ENCODE measurements at regions not wholly inside any gene's neighbourhood (a gene's known extent, or its start where the extent isn't known, plus 50 kb on each side); places are given as distances from the start of the nearest gene placed in this dataset.
"Not testable (repeated sequence)": the region's sequence is repeated elsewhere in the genome, so short reads cannot be mapped to it uniquely, and the experiment has no call there.

DNA sequence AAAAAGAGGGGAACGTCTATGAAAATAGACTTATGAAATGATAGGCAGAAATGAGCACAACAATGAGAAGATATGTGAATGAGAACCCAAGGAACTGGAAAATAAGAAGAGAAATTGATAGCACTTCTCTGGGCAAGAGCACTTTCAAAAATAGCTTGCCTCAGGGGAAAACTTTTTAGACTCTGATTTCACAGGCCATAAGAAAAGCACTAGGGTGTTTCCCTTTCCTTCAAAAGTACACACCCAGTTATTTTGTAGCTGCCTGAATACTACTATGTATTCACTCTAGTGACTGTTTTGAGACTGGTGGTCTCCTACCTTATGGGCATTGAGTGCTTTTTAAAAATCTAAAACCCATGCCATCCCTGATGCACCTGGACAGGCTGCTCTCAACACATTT is 172.3 kb upstream of the SOX6 start:
- DNase-seq: no peak

DNA sequence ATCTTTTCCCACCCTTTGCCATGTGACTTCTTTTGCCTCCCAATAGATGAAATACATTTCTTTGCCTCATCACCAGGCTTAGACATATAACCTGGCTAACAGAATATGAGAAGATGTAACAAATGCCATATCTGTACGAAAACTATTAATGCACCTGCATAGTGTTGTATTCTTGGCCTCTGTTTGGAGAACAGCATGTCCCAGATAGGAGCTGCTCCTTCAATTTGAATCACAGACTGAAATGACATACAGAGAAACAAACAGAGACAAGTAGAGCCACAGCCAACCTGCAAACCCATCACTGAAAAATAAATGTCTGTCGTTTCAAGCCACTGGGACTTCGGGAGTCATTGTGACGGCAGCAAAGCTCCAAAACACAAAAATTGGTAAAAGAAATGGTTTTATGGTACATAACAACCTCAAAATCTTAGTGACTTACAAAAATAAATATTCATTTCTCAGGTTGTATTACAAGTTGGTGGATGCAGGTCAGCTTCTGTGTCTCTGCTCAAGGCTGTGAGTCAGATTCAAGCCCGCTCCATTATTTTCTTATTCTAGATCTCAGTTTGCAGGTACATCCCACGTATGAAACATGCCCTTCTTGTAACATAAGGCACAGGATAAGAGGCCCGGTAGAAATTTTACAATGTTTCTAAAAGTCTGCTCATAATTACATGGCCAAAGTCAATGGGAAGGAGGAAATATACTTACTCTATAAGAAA is 171.3 kb upstream of the SOX6 start:
- DNase-seq: no peak

DNA sequence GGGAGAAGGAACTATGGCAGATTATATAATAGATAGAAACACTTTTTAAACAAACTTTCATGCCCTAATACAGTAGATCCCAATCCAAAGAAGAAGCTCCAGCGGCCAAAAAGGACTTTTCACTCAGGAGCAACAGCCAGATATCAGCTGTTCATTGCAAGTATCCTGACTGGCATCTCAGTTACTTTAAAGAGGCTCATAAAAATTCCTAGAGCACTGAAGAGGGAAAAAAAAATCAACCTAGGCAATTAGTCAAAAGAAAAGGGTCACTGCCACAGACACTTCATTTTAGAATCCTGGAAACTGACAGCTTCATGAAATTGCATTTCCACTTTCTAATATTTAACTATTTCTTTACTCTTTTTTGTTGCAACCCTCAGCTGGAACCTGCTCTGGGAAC is 170.6 kb upstream of the SOX6 start:
- DNase-seq: no peak

DNA sequence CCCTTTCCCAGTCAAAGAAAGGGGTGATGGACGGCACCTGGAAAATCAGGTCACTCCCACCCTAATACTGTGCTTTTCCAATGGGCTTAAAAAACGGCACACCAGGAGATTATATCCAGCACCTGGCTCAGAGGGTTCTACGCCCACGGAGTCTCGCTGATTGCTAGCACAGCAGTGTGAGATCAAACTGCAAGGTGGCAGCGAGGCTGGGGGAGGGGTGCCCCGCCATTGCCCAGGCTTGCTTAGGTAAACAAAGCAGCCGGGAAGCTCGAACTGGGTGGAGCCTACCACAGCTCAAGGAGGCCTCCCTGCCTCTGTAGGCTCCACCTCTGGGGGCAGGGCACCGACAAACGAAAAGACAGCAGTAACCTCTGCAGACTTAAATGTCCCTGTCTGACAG is 164.4 kb upstream of the SOX6 start:
- DNase-seq: not testable (repeated sequence)

DNA sequence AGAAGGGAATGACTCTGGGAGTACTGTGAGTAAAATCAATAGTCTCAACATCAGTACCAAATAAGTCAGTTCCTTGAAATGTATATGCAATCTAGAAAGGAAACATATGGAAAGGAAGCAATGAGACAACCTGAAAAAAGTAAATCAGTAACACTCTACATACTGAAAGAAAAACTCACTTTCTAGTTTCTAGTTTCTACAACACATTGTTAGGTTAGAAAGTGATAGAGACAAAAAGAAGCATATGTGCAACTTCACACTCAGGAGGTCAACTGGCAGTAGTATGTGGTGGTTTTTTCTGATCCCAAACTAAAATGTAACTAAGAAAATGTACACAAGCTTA is 156.5 kb upstream of the SOX6 start:
- DNase-seq: no peak

DNA sequence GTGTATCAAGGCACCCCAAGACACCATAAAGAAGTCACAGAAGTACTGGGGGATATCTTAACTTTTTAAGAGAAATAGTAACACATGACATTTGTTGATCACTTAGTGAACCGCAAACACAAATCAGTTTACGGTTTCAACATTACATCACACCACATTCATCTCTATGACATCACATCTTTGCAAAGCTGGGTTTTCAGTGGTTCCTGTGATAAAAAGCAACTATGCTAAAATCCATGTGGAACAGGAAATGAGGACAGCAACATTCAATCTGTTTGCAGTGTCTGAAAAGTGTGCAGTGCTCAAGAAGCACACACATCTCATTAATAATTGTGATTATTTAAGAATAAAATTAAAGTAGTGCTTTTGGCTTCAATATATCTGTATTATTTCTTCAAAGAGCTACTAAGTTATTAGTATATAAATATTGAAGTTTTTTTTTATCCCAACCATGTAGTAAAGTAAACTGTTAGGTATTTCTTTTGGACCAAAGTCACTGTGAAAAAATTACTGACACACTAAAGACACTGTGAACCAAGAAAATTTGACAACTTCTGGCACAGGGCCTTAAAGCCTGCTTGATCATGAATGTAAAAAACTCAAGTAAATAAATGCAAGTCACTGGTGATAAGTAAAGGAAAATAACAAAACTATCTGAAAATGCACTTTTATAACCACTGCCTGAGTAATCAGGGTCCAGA is 156.0 kb upstream of the SOX6 start:
- DNase-seq: no peak

DNA sequence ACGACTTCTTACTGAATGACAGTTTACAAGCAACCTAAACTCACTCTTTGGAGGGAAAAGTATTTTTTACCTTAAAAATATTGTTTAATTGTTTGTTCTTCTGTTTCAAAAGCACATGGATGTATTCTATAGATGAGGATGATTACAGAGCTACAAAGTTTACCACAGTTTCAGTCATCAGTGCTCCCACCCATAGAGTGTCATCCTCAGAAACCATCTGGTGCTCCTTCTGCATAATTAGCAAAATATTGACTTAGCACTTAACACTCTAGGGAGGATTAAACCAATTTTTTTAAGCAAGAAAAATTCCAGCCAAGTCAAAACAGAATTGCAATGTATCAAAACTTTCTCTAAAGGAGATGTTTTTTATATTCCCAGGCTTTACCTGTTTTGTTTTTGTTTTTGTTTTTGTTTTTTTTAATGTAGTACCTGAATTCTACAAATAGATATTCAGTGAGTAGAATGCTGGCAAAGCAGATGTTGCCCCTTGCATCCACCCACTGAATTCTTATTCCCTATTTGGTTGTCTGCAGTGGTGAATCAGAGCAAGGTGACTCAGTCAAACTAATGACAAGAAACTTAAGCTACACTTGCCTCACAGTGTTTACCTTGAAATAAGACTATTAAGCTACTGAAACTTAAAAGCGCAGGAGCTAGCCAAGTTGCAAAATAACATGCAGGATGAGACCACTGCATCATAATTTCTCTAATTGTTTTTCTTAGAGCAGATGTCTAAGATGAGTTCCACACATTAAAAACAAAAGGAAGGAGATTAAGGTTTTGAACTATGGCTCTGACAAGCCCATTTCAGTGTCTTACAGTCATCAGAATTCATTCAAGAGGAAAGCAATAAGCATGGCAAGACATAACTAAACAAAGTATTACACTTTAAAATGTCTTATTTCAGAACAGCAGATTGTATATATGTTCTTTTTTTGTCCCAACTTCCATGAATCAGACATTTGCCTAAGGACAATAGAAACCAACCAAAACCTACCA is 155.1 kb upstream of the SOX6 start:
- no peak for DNase-seq

DNA sequence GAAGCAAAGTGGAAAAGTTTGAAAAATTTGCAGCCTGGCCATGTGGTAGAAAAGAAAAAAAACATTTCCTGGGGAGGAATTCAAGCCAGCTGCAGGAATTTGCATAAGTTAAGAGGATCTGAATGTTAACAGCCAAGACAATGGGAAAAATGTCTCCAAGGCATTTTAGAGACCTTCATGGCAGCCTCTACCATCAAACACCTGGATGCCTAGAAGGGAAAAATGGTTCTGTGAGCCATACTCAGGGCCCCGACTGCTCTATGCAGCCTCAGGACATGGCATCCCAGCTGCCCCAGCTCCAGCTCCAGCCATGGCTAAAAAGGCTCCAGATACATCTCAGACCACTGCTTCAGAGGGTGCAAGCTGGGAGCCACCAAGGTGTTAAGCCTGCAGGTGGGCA is 149.1 kb upstream of the SOX6 start:
- no peak for DNase-seq

DNA sequence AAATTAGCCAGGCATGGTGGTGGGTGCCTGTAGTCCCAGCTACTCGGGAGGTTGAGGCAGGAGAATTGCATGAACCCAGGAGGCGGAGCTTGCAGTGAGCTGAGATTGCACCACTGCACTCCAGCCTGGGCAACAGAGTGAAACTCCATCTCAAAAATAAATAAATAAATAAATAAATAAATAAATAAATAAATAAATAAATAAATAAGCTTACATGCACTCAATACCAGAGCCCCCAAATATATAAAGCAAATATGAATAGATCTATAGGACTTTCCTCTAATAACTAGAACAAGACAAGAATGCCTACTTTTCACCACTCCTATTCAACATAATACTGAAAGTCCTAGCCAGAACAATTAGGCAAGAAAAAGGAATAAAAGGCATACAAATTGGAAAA is 147.5 kb upstream of the SOX6 start:
- not testable (repeated sequence) for DNase-seq

DNA sequence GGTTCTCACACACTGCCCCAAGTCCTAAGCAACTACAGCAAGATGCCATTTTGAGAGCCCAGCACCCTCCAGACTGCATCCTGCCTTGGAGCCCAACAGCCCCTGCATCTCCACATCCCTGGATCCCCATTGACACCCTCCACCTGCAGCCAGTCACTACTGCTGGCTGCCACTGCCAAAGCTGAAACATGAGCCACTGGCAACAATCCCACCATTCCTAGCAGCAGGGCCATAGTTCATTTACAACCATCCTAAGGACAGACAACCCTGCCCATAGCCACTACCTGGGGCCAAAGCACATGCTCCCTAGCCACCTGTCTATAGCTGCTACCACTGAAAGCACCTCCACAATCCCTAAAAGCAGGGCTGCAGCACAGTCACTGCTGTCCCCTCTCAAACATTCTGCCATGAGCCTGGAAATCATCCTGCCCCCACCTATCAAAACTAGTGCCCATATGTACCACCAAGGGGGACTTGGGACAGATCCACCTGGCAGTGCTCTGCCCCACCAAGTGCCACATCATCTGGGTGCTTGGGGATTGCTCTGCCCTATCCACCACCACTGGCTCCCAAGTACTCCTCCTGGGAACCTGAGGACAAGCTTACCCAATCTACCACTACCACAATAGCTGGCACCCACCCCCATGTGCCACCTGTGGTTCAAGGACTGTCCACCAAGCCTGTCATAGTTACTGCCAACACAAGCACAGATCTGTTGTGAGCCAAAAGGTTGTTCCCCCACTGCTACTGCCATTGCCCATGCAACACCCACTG is 138.8 kb upstream of the SOX6 start:
- DNase-seq: no peak

DNA sequence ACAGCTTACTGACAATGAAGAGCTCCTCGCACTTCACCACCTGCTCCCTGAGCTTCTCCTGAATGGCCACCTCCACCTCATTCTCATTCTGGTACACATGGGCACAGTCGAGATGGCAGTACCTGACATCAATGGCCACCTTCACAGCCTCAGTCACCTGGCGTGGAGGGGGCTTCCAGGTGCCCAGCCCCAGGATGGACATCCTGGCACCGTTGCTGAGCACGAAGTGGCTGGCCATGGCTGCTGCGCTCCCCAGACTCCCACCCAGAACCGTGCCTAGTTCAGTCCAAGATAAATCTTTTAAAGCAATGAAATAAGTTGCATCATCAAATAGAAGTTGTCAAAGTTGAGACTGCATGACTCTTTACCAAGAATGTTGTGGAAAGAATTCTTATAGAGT is 128.1 kb upstream of the SOX6 start:
- no peak for DNase-seq

DNA sequence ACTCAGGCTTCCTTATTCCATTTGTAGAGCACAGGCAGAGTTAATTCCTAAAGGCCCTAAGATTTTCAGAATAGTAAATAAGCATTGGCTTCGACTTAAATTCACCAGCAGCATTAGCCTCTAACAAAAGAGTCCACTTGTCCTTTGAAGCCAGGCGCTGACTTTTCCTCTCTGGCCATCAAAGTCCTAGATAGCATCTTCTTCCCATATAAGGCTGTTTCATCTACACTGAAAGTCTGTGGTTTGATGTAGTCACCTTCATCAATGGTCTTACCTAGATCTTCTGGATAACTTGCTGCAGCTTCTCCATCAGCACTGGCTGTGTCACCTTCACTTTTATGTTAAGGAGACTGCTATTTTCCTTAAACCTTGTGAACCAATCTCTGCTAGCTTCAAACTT is 118.3 kb upstream of the SOX6 start:
- no peak for DNase-seq

DNA sequence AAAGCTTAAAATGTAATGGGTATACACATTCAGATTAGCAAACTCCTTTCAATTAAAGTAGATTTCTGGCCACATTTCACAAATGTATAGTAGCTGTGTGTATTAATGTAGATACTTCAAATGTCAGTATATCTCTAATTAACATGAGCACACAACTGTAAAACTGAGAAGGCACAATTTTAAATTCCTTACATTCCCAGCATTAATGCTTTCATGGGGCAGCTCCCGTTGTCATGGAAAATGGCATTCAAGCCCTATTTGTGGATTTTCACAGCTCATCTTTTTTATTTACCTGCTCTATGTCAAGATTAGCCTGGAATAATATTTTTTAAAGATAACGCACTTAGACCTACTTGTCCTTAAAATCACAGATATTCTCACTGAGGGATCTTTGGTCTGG is 113.6 kb upstream of the SOX6 start:
- DNase-seq: no peak

DNA sequence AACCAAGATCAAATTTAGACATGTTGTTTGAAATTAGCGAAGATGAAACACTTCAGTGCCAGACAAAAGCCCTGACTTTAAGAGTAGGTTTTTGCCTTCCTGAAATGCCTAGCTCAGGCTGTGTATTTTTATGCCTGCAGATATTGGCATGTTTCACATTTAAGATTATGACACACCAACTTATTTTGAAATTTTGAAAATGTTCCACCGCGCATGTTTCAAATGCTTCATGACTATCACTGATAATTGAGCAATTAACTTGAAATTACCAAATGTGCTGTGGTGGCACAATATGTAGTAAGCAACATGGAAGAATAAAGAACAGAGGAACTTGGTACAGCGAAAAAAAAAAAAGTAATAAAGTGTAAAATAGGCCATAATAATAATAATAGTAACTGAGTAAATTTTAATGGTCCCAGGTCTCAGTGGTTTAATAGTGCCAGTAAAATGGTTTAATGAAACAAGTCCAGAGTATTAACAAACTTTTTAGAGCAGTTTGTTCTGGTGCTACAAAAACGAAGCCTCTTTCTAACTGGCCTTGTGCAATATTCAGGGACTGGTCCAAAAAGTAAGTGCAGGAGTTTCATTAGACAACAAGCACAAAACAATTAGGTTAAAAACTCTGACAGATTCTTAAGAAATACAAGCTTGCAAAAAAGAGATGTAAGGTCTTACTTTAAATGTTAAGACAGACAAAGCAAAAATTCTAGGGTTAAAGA is 112.5 kb upstream of the SOX6 start:
- no peak for DNase-seq

DNA sequence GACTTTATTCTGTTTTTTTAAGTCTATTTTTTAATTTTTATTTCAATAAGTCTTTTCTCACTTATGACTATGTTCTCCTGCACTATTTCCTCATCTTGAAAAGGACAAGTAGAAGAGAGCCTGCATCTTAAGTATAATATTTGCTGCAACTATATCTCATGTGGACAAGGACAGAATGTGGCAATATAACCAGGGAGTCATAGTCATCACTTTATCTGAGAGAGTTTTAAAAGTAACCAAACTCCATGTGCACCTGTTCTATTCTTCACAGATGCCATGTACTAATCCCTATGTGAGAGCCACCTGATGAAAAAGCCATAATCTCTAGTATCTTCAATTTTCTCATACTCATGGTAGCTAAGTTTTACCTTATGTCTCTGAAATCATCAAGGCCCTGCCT is 104.2 kb upstream of the SOX6 start:
- no peak for DNase-seq

DNA sequence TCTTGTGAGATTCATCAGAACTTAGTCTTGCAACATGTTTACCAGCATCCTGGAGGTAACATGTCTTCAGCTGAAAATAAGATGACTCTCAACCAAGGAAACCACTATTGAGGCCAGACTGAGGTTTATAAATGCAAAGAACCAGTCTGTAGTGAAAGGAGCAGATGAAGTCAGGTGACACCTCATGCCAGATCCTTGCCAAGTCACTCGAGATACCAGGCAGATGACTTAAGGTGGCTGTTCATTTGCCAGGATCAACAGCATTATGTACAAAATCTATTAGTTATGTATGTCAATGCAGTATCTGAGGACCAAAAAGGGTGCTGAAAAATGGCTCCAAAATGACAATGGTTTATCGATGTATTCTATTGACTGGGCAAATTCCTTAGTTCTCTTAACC is 100.0 kb upstream of the SOX6 start:
- no peak for DNase-seq

DNA sequence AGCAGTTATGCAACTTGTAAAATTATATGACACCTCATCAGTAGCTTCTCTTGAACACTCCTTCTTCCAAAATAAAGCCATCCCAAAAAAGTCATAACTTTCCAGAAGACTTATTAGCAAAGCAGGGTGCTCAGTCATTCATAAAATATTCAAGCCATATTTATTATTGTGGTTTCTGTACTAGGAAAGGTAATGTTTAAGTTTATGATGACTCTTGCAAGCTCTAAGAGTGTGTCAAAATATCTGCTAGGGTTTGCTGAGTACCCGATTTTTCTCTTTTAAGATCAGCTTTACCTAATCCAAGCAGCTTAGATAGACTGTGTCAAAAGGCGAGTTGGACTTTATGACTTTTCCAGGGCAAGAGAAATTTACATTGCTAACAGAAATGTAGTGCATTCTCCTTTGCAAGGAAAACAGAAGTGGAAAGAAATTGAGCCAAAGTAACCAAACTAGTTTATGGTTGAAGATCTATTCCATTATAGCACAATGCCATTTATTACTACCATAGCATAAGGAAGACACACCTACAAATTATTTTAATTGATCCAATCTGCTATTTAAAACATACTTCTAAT is 98.0 kb upstream of the SOX6 start:
- no peak for DNase-seq

DNA sequence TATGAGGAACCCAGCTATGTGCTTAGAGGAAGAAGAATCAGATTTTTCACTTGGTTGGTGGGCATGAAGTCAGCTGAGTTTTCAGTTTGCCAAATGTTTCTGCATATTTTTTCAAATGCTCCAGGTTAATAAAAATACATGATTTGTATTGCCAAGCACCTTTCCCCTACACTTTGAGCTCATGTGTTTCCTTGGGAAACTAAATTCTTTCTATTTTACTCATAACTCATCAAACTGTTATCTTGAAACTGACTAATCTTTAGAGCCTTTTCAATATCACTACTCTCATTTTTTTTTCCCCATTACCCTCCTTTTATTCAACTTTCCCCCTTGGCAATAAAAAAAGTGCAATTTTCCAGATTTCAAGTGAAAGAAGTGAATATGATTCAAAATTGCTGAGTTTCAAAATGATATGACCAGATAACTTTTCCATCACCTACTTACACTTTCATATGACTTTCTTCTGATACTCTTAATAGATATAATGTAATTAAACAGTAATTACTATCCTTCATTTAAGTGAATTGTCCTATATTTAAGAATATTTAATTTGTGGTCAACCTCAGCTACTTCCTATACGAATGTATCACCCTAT is 91.9 kb upstream of the SOX6 start:
- no peak for DNase-seq

DNA sequence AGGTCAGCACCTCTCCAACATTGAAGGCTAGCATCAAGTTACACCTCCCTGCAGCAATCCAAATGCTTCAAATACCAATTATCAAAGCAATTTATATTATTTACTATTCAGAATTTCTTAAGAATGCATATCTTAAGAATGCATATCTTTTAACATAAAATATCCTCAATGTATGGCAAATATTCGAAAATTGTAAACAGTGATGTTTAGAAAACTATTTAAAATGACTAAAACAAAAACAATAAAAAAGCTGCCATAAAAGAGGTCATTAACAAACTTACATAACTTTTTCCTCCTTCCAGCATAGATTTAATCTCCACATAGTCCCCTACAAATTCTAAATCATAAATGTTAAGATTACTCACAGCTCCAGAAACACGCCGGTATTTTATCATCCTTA is 85.1 kb upstream of the SOX6 start:
- DNase-seq: no peak

DNA sequence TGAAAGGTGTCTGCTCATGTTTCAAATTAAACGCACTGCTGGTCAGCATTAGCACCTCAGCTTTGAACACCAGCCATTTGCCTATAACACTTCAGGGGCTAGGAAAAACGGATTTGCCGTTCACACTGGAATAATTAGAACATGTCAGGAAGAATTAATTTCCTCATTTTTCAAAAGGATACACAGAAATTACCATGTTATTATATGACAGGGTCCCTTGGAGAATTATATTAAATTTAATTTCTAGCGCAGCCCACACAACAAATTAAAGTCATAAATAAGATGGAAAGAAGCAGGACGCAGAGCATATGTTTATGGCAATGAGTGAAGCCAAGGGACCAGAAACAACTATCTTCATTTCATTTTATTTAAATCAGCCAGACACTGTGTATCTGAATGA is 83.8 kb upstream of the SOX6 start:
- DNase-seq: no peak

DNA sequence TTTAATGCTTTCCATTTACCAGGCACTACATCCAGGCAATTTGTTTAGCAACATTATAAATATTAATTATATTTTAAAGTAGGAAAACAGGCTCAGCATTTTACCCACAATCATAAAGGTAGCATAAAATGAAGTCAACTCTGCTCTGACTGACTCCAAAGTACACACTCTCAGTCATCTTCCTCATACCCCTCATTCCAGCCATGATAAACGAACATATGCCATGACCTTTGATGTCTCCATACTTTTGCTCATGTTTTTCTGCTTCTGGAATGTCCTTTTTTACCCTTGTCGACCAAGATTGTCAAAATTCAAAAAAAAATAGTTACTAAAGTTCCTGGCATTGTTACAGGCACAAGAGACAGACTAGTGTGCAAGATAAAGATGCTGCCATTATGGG is 77.7 kb upstream of the SOX6 start:
- DNase-seq: no peak

DNA sequence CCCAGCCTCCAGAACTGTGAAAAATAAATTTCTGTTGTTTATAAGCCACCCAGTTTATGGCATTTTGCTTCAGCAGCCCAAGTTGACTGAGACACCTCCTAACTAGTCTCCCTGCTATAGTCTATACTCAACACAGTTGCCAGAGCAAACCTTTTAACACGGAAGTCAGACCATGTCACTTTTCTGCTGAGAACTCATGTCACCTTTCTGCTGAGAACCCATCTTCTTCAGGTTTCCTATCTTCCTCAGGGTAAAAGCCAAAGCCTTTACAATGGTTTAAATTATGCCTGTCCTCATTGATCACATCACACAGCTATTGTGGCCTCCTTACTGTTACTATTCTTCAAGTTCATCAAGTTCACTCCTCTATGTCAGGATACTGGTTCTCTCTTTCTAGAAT is 74.3 kb upstream of the SOX6 start:
- DNase-seq: no peak

Measured in activated effector memory CD4-positive, alpha-beta T cell treated with anti-CD3 and anti-CD28 coated beads, Interleukin-2, amount 50 U/mL, for 16 hours (primary cell).